GM12878 (cell line): ENCODE measurements at regions not wholly inside any gene's neighbourhood (a gene's known extent, or its start where the extent isn't known, plus 50 kb on each side); places are given as distances from the start of the nearest gene placed in this dataset.

ENCODE experiments used
- ATAC-seq: fragments of 200-7000 bp; cut with Tn5 transposase; 3 replicates; pipeline ENCODE4 v1.9.1; 2020; ENCODE audit warnings: mild to moderate bottlenecking, moderate library complexity
- BruUV-seq: library from RNA; stranded (reverse); fragments of 400-500 nt; replicated peaks from 2 replicates; lab custom pipeline; 2021; lab: Mats Ljungman, UMichigan
- CTCF ChIA-PET: fragments of 300-600 bp; sonication (Branson Sonifier 250); formaldehyde crosslinking; extraction: SDS; loops from one replicate; lab custom pipeline; 2021; ENCODE audit warnings: inconsistent platforms; lab: Yijun Ruan, JAX
- POLR2A ChIA-PET: fragments of 350-600 bp; formaldehyde crosslinking; extraction: SDS; loops from one replicate; lab custom pipeline; 2021; ENCODE audit warnings: inconsistent platforms; lab: Charles Lee
- RAD21 ChIA-PET: fragments of 300-600 bp; sonication (Branson Sonifier 250); formaldehyde crosslinking; loops from one replicate; lab custom pipeline; 2023; ENCODE audit warnings: antibody characterized with exemption; ENCODE audit not compliant: unreplicated experiment; lab: Charles Lee
- SMC1A ChIA-PET: fragments of 300-600 bp; sonication (Branson Sonifier 250); formaldehyde crosslinking; loops from one replicate; lab custom pipeline; 2023; ENCODE audit not compliant: unreplicated experiment, uncharacterized antibody; lab: Charles Lee
- DNase-seq: peaks from one replicate; pipeline ENCODE4 v3.0.0-alpha.2; 2011; ENCODE audit warnings: low read depth, low spot score
- FAIRE-seq: peaks from 3 replicates; lab custom pipeline; 2011; peaks lifted over from hg19 to GRCh38; lab: Jason Lieb, UNC
- H2AFZ ChIP-seq: 2 replicates; pipeline ENCODE4 v1.6.0; 2011; ENCODE audit warnings: low read depth, low read length, control low read depth; ENCODE audit not compliant: control insufficient read depth
- H3K27ac ChIP-seq: 2 replicates; pipeline ENCODE4 v1.5.1; 2011; ENCODE audit warnings: control low read depth; ENCODE audit not compliant: control insufficient read depth, insufficient read depth
- H3K27me3 ChIP-seq, 2 experiments: replicated peaks in 1 of 2; 2 replicates each; pipeline versions ENCODE4 v1.6.0 to v1.6.1; 2011; ENCODE audit warnings: low read length in 1 of 2; ENCODE audit not compliant: control insufficient read depth in 2 of 2, insufficient read depth in 2 of 2
- H3K36me3 ChIP-seq, 2 experiments: 2 replicates each; pipeline ENCODE4 v1.5.1; 2011; ENCODE audit warnings: low read length in 1 of 2; ENCODE audit not compliant: control insufficient read depth in 2 of 2, insufficient read depth in 2 of 2
- H3K4me1 ChIP-seq: 2 replicates; pipeline ENCODE4 v1.6.1; 2011; ENCODE audit warnings: mild to moderate bottlenecking, low read length, moderate library complexity, mixed read lengths; ENCODE audit not compliant: control insufficient read depth, insufficient read depth
- H3K4me2 ChIP-seq: 2 replicates; pipeline ENCODE4 v1.6.0; 2011; ENCODE audit warnings: control low read depth; ENCODE audit not compliant: control insufficient read depth, insufficient read depth
- H3K4me3 ChIP-seq: fragments of 200-600 bp; sonication (generic); 2 replicates; pipeline ENCODE4 v1.5.1; 2016
- H3K79me2 ChIP-seq: 2 replicates; pipeline ENCODE4 v1.6.0; 2011; ENCODE audit warnings: low read length; ENCODE audit not compliant: control insufficient read depth, insufficient read depth
- H3K9ac ChIP-seq: 2 replicates; pipeline ENCODE4 v1.8.0; 2011; ENCODE audit warnings: low read length, control low read depth, mixed read lengths; ENCODE audit not compliant: control insufficient read depth, insufficient read depth
- H3K9me3 ChIP-seq: replicated peaks from 3 replicates; pipeline ENCODE4 v1.5.1; 2011; ENCODE audit warnings: mild to moderate bottlenecking, low read length; ENCODE audit not compliant: control insufficient read depth, insufficient read depth
- H4K20me1 ChIP-seq: 2 replicates; pipeline ENCODE4 v1.6.0; 2011; ENCODE audit not compliant: control insufficient read depth, insufficient read depth
- BCL3 ChIP-seq: IDR thresholded peaks from 2 replicates; pipeline ENCODE4 v1.6.1; 2011; ENCODE audit warnings: borderline replicate concordance, low read depth, mild to moderate bottlenecking, moderate library complexity, low read length; ENCODE audit not compliant: insufficient read depth, poor library complexity, severe bottlenecking
- CBX5 ChIP-seq: sonication (generic); IDR thresholded peaks from 2 replicates; pipeline ENCODE4 v1.6.1; 2016; ENCODE audit warnings: low read depth, moderate library complexity, mild to moderate bottlenecking, inconsistent platforms
- CUX1 ChIP-seq: IDR thresholded peaks from 2 replicates; pipeline ENCODE4 v1.6.1; 2012; ENCODE audit warnings: improper control_type of control experiment, low read depth, low read length; ENCODE audit not compliant: insufficient replicate concordance
- HDAC6 ChIP-seq: fragments of 200-600 bp; sonication (generic); IDR thresholded peaks from one replicate; pipeline ENCODE4 v1.8.0; 2017; ENCODE audit warnings: antibody characterized with exemption; ENCODE audit not compliant: unreplicated experiment
- HDGF ChIP-seq: fragments of 450-650 bp; IDR thresholded peaks from 2 replicates; pipeline ENCODE4 v1.6.1; 2016; ENCODE audit warnings: antibody characterized with exemption
- IKZF2 ChIP-seq, 2 experiments: fragments of 450-650 bp; IDR thresholded peaks; 2 replicates each; pipeline ENCODE4 v1.6.1; 2017; ENCODE audit warnings: mild to moderate bottlenecking in 2 of 2, moderate library complexity in 2 of 2
- LARP7 ChIP-seq: fragments of 450-650 bp; IDR thresholded peaks from 2 replicates; pipeline ENCODE4 v1.6.1; 2017; ENCODE audit warnings: mild to moderate bottlenecking
- MXI1 ChIP-seq: fragments of 150-350 bp; IDR thresholded peaks from 2 replicates; pipeline ENCODE4 v1.6.1; 2011; ENCODE audit warnings: low read depth, mild to moderate bottlenecking, inconsistent platforms, low read length, improper control_type of control experiment
- NKRF ChIP-seq: fragments of 450-650 bp; conservative IDR thresholded peaks from 2 replicates; pipeline ENCODE4 v1.6.1; 2017; ENCODE audit warnings: mild to moderate bottlenecking, moderate library complexity
- NRF1 ChIP-seq: conservative IDR thresholded peaks from 2 replicates; pipeline ENCODE4 v1.6.1; 2011; ENCODE audit warnings: mild to moderate bottlenecking, low read depth, low read length, improper control_type of control experiment
- RFX5 ChIP-seq: IDR thresholded peaks from 2 replicates; pipeline ENCODE4 v1.6.1; 2011; ENCODE audit warnings: low read depth, low read length, improper control_type of control experiment
- SRF ChIP-seq, 2 experiments: IDR thresholded peaks; 2 replicates each; pipeline ENCODE4 v1.6.1; 2011; ENCODE audit warnings: low read depth in 2 of 2, low read length in 2 of 2, mild to moderate bottlenecking in 1 of 2, moderate library complexity in 1 of 2
- WRNIP1 ChIP-seq: IDR thresholded peaks from 2 replicates; pipeline ENCODE4 v1.6.1; 2011; ENCODE audit warnings: low read depth, low read length, improper control_type of control experiment, borderline replicate concordance
- WGBS: methylation state at CpG from one replicate; pipeline ENCODE4 v1.1.6; 2016; ENCODE audit warnings: low lambda C conversion rate; ENCODE audit not compliant: insufficient replicate concordance, insufficient coverage; ENCODE audit errors: missing lambda C conversion rate; 5-methylcytosine and 5-hydroxymethylcytosine counted together
- in situ Hi-C: fragments of 300-500 bp; cut with MboI; formaldehyde crosslinking; loops from 9 replicates; pipeline ENCODE4 v1.14.3; 2018; ENCODE audit warnings: mixed read lengths
- intact Hi-C: fragments of 100-400 bp; cut with micrococcal nuclease; formaldehyde crosslinking; loops from one replicate; pipeline ENCODE4 v1.14.2; 2022; ENCODE audit not compliant: unreplicated experiment

- WGBS = 47% methylated on average over 10 of the region's 10 CpGs
- BruUV-seq = no TSS peak
- no peak for TF ChIP-seq SRF (IDR thresholded peaks at IDR 0.05; ENCODE audit: low read depth in 2 of 2, low read length in 2 of 2)
- no peak for TF ChIP-seq BCL3
- no peak for TF ChIP-seq HDGF
- no peak for TF ChIP-seq NRF1
- no peak for TF ChIP-seq CBX5
- no peak for TF ChIP-seq WRNIP1
- no peak for TF ChIP-seq HDAC6
- no peak for TF ChIP-seq IKZF2 (IDR thresholded peaks at IDR 0.05)
- no peak for TF ChIP-seq RFX5
- no peak for TF ChIP-seq MXI1
- TF ChIP-seq CUX1 = no peak
- no peak for TF ChIP-seq NKRF
- no peak for TF ChIP-seq LARP7
These were observed 535.8 kb downstream of the TBC1D22A start for GRCh38 chr22:47298017-47298785.

More at GRCh38 chr22:47298017-47298785, 535.8 kb downstream of the TBC1D22A start:
- Histone ChIP-seq H3K4me1 (no peaks in the 10 kb centered on the region), H3K27me3 (no peaks in the 10 kb centered on the region), H3K4me3 (no peak overlapping the region), H3K79me2 (no peaks in the 10 kb centered on the region), H3K4me2 (no peak overlapping the region), H3K9ac (no peak overlapping the region), H3K27ac (no peak overlapping the region), H4K20me1 (no peaks in the 10 kb centered on the region), H3K36me3 (no peaks in the 10 kb centered on the region), H2AFZ (no peak overlapping the region), H3K9me3 (no peaks in the 10 kb centered on the region; the same call in 2 of the 3 replicates)
- intact Hi-C loops (no loop called here), in situ Hi-C loops (no loop called here)
- ChIA-PET CTCF (no interaction called here), SMC1A (no interaction called here), RAD21 (no interaction called here), POLR2A (no interaction called here)
- FAIRE-seq (no peak), ATAC-seq (no peak), DNase-seq (no peak)
